GM19324 (cell line): ENCODE measurements at regions not wholly inside any gene's neighbourhood (a gene's known extent, or its start where the extent isn't known, plus 50 kb on each side); places are given as distances from the start of the nearest gene placed in this dataset.
"Not testable (repeated sequence)": the region's sequence is repeated elsewhere in the genome, so short reads cannot be mapped to it uniquely, and the experiment has no call there.

Experiments used
- ATAC-seq: cut with Tn5 transposase; IDR thresholded peaks from one replicate; pipeline ENCODE4 v1.9.1; 2021; ENCODE audit warnings: mild to moderate bottlenecking, moderate library complexity; ENCODE audit not compliant: unreplicated experiment, low FRiP score

DNA sequence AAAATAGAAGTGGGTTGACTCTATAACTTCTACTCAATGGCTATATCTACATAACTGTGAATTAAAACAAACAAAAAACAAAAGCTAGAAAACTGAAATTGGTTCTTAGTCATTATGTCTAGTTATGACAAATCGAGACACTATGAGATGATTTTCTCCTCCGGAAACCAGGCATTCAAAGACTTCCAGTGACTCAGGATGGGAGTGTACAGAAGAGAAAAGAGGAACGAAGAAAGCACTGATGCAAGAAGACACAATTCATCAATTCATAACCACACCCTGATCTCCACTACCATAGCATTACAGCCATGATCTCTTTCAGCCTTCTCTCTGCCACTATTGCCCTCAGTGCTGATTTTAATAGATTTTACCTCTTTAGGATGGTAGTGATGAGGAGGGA, 253.6 kb downstream of the CBLL2 start:
- ATAC-seq = peak; percentile 96

- no peak for ATAC-seq
Measured at GRCh38 chrX:22527302-22527701, 254.6 kb downstream of the CBLL2 start.

DNA sequence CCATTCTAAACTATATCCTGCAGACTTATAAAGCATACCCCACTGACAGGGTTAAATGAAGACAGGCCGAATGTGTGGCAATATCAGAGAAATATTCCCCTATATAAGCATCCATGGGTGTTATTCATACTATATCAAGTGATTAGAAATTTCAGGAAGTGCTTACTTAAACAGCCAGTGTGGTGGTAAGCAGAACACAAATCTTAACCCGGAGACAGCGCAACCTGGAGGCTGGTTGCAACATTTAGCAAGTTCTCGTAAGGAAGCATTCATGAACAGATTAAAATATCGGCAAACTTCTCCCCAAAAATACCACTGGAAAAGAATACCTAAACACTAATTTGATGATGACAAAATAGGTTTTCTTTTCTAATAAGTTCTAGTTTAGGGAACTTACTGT, 261.2 kb downstream of the CBLL2 start:
- no peak for ATAC-seq

DNA sequence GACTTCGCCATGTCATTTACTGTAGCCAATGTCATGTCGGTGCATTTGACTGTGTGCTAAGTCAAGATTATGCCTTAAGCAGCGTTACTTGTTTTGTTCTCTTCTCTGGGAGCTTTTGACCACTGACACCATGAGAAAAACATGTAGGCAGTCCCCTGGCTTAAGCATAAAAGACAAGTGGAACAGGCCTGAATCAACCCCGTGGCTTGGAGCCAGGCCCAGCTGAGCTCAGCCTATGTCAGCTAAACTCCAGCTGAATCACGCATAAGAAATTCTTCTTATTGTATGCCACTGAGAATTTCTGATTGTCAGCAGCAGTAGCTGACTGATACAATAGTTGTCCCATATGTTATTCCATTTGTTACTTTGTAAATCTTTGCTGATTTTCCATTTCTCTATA, 261.9 kb downstream of the CBLL2 start:
- no peak for ATAC-seq

DNA sequence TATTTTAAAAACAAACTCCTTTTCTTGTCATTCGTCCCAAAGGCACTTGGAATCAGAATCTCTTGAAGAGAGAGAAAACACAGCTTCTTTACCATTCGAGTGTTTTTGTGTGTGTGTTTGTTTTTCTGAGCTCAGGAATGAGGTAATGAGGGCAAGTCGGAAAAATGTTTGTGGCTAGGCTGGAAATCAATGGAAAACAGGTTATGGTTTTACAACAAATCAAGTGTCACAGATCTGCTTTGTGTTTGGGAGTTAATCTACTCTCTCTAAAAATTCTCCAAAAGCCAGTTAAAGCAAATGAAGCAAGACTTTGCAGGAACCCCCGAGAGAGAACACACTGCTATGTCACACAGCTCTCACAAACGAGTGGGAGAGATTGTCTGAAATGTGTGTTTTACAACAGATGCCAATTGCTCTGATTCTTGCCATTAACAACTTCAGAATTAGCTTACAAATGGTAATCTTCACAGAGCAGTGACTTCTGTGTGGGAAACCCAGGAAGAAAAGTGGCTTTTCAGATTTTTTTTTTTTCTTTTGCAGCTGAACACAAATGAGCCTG, 264.1 kb downstream of the CBLL2 start:
- no peak for ATAC-seq

DNA sequence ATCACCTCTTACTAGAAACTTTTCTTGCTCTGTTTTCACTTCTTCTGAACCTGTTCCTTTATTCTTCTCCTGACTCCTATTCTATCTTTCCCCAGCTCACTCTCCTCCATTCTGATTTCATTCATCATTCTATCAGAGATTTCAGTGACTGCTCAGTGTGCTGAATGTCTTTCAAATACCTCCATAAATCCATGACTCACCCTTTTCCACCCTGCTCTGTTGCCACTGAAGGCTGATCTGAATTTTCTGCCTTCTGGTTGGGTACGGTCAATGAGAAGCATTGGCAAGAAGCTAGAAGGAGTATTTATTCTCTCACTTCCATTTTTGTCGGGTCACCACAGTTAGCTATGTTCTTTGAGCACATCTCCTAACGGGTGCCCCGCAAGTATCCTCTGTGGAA, 265.9 kb downstream of the CBLL2 start:
- ATAC-seq = no peak

- no peak for ATAC-seq
Measured at GRCh38 chrX:22541926-22542325, 269.2 kb downstream of the CBLL2 start.

GRCh38 chrX:22542641-22543040, 269.9 kb downstream of the CBLL2 start:
- ATAC-seq = no peak

GRCh38 chrX:22559506-22559905, 286.8 kb downstream of the CBLL2 start:
- ATAC-seq = no peak

DNA sequence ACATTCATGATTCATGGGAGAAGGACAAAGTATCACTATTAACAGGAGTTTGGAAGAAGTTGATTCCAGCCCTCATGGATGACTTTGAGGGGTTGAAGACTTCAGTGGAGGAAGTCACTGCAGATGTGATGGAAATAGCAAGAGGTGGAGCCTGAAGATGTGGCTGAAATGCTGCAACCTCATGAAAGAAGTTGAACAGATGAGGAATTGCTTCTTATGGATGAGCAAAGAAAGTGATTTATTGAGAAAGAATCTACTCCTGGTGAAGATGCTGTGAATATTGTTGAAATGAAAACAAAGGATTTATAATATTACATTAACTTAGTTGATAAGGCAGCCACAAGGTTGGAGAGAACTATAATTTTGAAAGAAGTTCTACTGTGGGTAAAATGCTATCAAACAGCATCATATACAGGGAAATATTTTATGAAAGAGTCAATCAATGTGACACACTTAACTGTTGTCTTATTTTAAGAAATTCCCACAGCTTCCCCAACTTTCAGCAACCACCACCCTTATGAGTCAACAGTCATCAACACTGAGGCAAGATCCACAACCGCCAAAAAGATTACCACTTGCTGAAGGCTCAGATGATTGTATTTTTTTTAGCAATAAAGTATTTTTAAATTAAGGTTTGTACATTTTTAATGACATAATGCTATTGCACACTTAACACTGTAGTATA, 302.6 kb downstream of the CBLL2 start:
- ATAC-seq = no peak

- ATAC-seq = no peak
Measured at GRCh38 chrX:22577181-22577580, 304.5 kb downstream of the CBLL2 start.

DNA sequence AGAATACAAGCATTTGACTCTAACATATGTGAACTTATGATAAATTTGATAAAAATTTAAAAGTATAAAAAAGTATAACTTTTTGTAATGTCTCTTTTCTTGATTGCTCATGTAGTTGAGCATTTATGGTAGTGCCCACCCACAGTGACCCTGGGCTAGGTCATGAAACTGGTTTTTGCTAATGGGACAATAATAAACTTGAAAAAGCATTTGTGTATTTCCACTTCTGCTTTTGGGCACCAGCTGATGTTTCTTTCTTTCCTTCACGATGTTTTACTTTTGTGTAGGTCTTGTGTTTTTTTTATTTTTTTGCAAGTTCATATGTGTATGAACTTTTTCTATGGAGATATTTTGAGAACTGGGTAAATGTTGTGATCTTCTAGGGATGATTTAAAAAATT, 313.1 kb downstream of the CBLL2 start:
- ATAC-seq = no peak

GRCh38 chrX:22589845-22590244, 317.1 kb downstream of the CBLL2 start:
- ATAC-seq = no peak

DNA sequence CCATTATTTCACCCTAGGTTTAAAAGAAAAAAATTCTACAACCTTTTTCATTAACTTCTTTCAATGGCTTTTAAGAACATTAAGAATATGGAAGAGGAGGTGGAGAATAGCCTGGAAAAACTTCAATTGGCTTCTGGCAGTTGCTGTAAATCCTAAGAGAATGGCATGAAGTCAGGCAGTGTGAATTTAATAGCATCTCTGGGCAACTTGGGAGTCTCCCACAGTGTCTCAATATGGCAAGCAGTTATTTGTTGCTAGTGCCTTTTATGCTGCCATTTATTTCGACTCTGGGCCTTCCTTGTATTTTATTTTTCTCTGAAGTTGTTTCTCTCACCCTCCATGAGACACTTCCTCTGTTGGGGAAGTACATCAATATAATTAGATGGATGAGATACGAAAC, 322.1 kb downstream of the CBLL2 start:
- no peak for ATAC-seq

- no peak for ATAC-seq
Measured at GRCh38 chrX:22603060-22603459, 330.3 kb downstream of the CBLL2 start.

DNA sequence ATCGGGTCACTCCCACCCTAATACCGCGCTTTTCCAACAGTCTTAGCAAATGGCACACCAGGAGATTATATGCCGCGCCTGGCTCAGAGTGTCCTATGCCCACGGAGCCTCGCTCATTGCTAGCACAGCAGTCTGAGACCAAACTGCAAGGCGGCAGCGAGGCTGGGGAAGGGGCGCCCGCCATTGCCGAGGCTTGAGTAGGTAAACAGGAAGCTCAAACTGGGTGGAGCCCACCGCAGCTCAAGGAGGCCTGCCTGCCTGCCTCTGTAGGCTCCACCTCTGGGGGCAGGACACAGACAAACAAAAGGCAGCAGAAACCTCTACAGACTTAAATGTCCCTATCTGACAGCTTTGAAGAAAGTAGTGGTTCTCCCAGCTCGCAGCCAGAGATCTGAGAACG, 336.7 kb downstream of the CBLL2 start:
- ATAC-seq = not testable (repeated sequence)

- ATAC-seq = no peak
Measured at GRCh38 chrX:22616867-22617266, 344.2 kb downstream of the CBLL2 start.

- no peak for ATAC-seq
Measured at GRCh38 chrX:22627576-22627975, 354.9 kb downstream of the CBLL2 start.

DNA sequence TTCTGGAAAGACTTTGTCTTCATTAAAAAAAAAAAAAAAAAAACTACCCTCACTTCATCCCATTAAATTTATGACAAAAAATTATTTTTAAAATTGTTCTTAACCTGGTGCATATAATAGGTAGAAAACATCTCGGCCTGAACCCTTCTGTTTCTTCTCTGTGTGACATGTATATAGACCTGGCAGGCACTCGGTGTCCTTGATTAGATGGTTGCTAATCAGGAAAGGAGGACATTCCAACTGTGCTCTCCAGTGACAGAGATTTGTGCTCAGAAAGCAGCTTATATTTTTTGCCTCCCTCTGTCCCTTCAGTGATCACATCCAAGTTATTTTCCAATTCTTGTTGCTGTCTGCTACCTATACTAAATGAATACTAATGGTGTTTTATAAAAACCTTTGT, 355.6 kb downstream of the CBLL2 start:
- no peak for ATAC-seq

DNA sequence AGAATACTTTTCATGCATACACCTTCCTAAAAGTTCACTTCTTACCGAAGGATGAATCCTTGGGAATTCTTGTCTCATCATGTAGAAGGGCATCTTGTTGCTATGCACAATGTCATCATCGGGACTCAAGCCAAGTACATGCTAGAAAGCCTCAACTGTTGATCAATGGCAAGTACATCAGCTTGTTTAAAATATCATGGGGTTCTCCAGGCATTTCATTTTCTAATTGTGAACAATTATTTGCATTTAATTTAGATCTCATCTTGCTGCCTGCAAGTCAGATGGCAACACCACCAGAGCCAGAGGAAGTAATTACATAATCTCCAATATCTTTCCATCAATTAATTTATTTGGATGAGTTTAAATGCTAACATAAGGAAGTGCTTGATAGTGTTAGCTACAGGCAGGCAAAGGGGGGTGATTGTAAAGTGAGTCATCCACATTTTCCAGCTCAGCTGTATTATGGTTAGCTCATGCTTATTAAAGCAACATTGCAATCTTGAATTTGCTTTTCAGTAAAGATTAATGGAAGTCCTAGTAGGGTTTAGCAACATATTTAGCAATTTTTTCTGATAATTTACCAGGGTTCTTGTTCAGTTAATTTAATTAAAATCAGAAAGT, 356.5 kb downstream of the CBLL2 start:
- ATAC-seq = no peak

GRCh38 chrX:22634083-22634482, 361.4 kb downstream of the CBLL2 start:
- no peak for ATAC-seq

GRCh38 chrX:22634751-22635150, 362.0 kb downstream of the CBLL2 start:
- no peak for ATAC-seq
